IMR-90 (cell line): ENCODE measurements at regions not wholly inside any gene's neighbourhood (a gene's known extent, or its start where the extent isn't known, plus 50 kb on each side); places are given as distances from the start of the nearest gene placed in this dataset.

Experiments
- CEBPB ChIP-seq: IDR thresholded peaks from 2 replicates; pipeline ENCODE4 v1.6.1; 2012; ENCODE audit warnings: low read depth, low read length, improper control_type of control experiment
- CTCF ChIP-seq: conservative IDR thresholded peaks from 2 replicates; pipeline ENCODE4 v1.5.1; 2012; ENCODE audit warnings: mild to moderate bottlenecking, low read depth, low read length, improper control_type of control experiment
- ELK1 ChIP-seq: fragments of 150-350 bp; IDR thresholded peaks from 2 replicates; pipeline ENCODE4 v1.6.1; 2016; ENCODE audit warnings: low read depth, mild to moderate bottlenecking, low read length, moderate library complexity, borderline replicate concordance
- FOS ChIP-seq: fragments of 150-350 bp; IDR thresholded peaks from 2 replicates; pipeline ENCODE4 v1.6.1; 2016; ENCODE audit warnings: low read depth, low read length
- MAFK ChIP-seq: IDR thresholded peaks from 2 replicates; pipeline ENCODE4 v1.6.1; 2012; ENCODE audit warnings: low read depth, low read length, improper control_type of control experiment
- MAZ ChIP-seq: IDR thresholded peaks from 2 replicates; pipeline ENCODE4 v1.6.1; 2012; ENCODE audit warnings: low read depth, mild to moderate bottlenecking, low read length, improper control_type of control experiment, moderate library complexity, borderline replicate concordance
- MXI1 ChIP-seq: IDR thresholded peaks from 2 replicates; pipeline ENCODE4 v1.6.1; 2012; ENCODE audit warnings: low read depth, mild to moderate bottlenecking, low read length, moderate library complexity, borderline replicate concordance
- POLR2A ChIP-seq: IDR thresholded peaks from 2 replicates; pipeline ENCODE4 v1.6.1; 2012; ENCODE audit warnings: mild to moderate bottlenecking, low read depth, low read length
- RAD21 ChIP-seq: IDR thresholded peaks from 2 replicates; pipeline ENCODE4 v1.6.1; 2012; ENCODE audit warnings: low read length, improper control_type of control experiment
- RCOR1 ChIP-seq: IDR thresholded peaks from 2 replicates; pipeline ENCODE4 v1.6.1; 2012; ENCODE audit warnings: mild to moderate bottlenecking, low read length, improper control_type of control experiment; ENCODE audit not compliant: insufficient replicate concordance
- SMC3 ChIP-seq: fragments of 150-350 bp; IDR thresholded peaks from 2 replicates; pipeline ENCODE4 v1.6.1; 2016; ENCODE audit warnings: low read depth, mild to moderate bottlenecking, antibody characterized with exemption, low read length, moderate library complexity
- USF2 ChIP-seq: fragments of 150-350 bp; IDR thresholded peaks from 2 replicates; pipeline ENCODE4 v1.6.1; 2017; ENCODE audit warnings: mild to moderate bottlenecking, antibody characterized with exemption, low read length, low read depth

GRCh38 chrX:117744958-117745357 lies 371.7 kb downstream of the KLHL13 start:
- no peak for TF ChIP-seq MXI1
- no peak for TF ChIP-seq SMC3
- TF ChIP-seq CTCF = no peak
- no peak for TF ChIP-seq POLR2A
- no peak for TF ChIP-seq CEBPB
- TF ChIP-seq RCOR1 = no peak
- TF ChIP-seq USF2 = no peak
- no peak for TF ChIP-seq MAZ
- no peak for TF ChIP-seq RAD21
- TF ChIP-seq FOS = no peak
- no peak for TF ChIP-seq MAFK
- TF ChIP-seq ELK1 = no peak
